GM18502 (cell line): ENCODE measurements at regions not wholly inside any gene's neighbourhood (a gene's known extent, or its start where the extent isn't known, plus 50 kb on each side); places are given as distances from the start of the nearest gene placed in this dataset.
"Not testable (repeated sequence)": the region's sequence is repeated elsewhere in the genome, so short reads cannot be mapped to it uniquely, and the experiment has no call there.

Source experiments
- ATAC-seq: cut with Tn5 transposase; IDR thresholded peaks from one replicate; pipeline ENCODE4 v1.9.1; 2021; ENCODE audit warnings: mild to moderate bottlenecking; ENCODE audit not compliant: unreplicated experiment, poor library complexity

GRCh38 chr14:71449316-71450055, 482.7 kb upstream of the RGS6 start:
- no peak for ATAC-seq

DNA sequence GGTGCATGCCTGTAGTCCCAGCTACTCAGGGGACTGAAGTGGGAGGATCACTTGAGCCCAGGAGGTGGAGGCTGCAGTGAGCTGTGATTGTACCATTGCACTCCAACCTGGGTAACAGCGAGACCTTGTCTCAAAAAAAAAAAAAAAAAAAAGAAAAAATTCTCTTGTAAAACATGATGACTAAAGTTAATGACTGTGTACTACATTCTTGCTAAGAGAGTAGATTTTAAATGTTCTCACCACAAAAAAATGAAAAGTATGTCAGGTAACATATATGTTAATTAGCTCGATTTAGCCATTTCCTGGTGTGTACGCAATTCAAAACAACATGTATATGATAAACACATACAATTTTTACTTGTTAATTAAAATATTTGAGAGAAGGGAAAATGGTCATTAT, 480.7 kb upstream of the RGS6 start:
- no peak for ATAC-seq

DNA sequence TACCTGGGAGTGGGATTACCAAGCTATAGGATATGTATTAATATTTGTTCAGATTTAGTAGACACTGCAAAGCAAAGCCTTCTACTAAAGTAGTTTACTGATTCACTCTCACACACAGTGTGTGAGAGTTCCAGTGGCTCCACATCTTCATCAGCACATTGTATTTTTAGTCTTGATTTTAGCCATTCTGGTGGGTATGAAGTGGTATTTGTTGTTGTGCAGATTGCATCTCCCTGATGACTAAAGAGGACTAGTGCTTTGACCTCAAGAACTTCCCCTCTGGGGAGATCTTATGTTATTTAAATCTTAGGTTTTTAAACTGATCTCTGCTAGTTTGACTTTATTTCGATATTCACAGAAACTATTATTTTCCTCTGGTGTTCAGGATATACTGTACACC, 479.7 kb upstream of the RGS6 start:
- ATAC-seq: no peak

DNA sequence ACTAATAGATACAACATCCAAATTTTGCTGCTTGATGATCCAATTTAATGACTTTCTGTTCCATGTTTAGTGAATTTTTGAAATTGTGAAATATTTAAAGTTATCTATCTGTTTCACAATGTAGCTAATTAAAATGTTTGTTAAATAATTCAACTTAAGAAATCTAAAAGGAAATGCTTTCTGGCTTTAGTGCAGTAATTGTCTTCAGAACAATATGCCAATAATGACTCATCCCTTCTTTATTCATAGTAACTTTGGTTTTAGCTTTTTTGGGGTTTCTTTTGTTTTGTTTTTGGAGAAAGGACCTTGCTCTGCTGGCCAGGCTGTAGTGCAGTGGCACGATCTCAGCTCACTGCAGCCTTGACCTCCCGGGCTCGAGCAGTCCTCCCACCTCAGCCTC, 479.2 kb upstream of the RGS6 start:
- ATAC-seq: no peak

DNA sequence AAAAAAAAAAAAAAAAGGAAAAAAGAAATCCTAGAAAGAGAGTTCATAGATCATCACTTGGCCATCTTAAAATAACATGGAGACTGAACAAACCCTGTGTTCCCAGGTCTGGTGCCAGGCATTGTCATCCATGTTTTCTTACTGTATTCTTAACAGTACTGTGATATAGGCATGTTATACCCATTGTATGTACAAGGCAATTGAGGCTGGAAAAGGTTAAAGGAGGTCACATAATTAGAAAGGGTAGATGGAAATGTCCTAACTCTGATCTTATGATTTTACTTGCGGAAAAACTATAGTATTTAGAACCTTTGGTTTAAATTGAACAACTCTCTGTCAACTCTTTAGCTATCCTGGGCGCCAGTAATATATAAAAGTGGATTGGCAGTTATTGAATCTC, 478.2 kb upstream of the RGS6 start:
- no peak for ATAC-seq

GRCh38 chr14:71454513-71455332, 477.5 kb upstream of the RGS6 start:
- ATAC-seq: no peak

DNA sequence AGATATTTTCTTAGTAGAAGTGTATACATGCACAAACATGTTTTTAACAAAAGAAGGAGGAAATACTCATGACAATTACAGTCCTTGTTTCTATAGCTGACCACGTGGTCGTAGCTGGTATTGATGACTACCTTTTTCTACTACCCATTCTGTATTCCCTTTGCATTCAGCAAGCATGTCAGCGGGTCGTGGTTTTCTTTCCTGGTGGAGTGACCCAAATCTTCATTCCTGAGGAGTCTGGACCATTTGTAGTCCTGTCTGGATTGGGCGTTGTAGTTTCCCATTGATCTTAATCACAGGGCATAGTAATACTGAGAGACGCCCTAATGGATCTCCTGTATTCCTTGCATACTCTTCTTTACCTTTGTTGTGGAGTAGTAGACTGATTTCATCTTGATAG, 472.1 kb upstream of the RGS6 start:
- no peak for ATAC-seq

GRCh38 chr14:71461617-71462016, 470.6 kb upstream of the RGS6 start:
- ATAC-seq: not testable (repeated sequence)

DNA sequence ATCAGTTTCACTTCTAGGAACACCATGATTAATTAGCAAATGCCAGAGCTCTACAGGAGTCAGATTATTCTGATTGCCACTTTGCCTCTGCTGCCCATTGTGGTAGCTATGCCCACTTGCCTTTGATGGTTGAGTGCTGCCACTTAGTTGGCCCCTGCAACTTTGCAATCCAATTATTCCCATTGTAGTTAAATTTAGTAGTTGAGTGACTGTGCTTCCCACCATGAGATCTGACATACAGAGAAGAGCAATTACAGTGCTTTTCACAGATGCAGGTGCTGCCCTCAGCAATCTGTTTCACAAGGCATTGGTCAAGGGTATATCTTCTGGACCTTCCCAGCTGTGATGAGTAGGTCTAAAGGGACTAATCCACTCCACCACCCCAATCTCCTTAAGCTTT, 468.4 kb upstream of the RGS6 start:
- no peak for ATAC-seq

GRCh38 chr14:71464840-71465239, 467.4 kb upstream of the RGS6 start:
- ATAC-seq: no peak

DNA sequence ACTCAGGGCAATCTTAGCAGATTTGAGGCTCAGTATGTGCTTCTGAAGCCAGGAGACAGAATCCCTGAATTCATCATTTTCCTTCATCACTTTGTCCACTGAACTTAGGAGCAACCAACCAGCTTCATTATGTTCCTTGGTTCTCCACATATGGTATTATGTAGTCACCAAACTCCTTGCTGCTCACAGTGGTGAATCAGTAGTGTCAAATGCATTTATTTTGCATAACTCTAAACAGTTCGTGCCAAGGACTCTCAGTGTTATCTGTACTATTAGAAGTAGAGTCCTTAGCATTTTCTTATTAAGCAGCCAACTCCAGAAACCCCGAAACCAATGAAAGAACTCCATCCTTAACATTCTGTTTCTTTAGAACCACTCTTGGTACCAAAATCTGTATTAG, 466.9 kb upstream of the RGS6 start:
- no peak for ATAC-seq

DNA sequence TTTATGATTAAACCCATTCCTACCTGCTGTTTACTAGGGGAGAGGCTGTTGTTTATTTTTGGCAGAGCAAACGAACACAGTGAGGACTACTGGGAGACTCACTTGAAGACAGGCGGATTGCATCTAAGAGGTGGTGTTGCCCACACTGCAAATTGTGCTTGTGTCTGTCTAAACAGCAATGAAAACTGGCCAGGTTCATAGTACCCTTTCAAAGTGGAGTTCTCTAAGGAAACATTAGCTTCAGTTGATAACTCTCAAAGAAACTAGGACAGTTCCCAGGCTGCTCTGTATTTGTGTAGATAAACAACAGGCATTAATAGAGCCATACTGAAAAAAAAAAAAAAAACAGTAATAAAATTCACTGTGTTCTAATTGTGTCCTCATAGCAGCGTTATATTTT, 466.0 kb upstream of the RGS6 start:
- no peak for ATAC-seq

GRCh38 chr14:71466946-71467345, 465.3 kb upstream of the RGS6 start:
- no peak for ATAC-seq

DNA sequence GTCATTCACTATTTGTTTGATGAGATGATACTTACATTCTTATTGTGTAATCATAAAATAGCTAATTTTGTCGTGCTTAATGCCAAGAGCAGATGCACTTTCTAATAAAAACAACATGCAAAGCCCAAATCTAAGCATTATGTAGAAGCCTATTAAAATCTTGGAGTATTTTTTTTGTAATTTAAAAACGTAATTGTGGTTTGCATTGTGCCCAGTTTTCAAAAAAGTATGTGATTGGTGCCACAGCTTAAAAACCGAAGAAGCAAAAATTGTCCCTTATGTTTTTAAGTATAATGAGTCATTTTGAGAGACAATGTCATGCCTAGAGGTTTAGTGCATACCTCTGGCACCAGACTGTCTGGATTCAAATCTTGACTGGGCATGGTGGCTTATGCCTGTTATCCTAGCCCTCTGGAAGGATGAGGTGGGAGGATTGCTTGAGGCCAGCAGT, 464.8 kb upstream of the RGS6 start:
- no peak for ATAC-seq

GRCh38 chr14:71468701-71469100, 463.5 kb upstream of the RGS6 start:
- no peak for ATAC-seq

DNA sequence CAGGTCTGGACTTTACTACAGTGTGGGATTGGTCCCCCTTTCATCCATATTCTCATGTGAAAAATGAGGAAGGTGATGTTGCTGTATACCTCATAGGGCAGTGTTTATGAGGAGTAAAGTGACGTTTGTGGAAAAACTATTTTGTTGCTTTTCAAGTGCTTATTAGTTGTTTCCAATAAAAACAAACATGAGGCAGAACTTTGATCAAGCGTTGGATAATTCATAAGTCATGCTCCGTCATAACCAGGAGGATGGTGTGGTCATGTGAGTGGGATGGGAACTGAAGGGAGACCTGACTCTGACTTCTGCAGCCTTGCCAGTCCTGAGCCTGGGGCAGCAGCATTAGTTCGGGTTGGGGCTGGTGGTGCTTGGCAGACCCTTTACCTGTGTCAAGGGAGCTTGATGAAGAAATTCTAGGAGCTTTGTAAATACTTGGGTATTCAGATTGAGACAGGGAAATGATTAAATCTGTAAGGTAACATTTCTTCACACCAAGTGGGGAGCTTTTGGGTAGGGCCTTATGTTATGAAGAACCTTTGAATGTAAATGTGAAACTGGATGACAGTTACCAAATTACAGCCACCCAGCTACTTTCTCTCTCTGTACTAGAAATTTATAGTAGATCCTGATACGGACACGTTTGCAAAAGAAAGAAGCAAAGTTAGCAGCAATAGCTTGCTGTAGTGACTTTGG, 462.4 kb upstream of the RGS6 start:
- ATAC-seq: no peak

GRCh38 chr14:71471634-71472355, 460.4 kb upstream of the RGS6 start:
- no peak for ATAC-seq

DNA sequence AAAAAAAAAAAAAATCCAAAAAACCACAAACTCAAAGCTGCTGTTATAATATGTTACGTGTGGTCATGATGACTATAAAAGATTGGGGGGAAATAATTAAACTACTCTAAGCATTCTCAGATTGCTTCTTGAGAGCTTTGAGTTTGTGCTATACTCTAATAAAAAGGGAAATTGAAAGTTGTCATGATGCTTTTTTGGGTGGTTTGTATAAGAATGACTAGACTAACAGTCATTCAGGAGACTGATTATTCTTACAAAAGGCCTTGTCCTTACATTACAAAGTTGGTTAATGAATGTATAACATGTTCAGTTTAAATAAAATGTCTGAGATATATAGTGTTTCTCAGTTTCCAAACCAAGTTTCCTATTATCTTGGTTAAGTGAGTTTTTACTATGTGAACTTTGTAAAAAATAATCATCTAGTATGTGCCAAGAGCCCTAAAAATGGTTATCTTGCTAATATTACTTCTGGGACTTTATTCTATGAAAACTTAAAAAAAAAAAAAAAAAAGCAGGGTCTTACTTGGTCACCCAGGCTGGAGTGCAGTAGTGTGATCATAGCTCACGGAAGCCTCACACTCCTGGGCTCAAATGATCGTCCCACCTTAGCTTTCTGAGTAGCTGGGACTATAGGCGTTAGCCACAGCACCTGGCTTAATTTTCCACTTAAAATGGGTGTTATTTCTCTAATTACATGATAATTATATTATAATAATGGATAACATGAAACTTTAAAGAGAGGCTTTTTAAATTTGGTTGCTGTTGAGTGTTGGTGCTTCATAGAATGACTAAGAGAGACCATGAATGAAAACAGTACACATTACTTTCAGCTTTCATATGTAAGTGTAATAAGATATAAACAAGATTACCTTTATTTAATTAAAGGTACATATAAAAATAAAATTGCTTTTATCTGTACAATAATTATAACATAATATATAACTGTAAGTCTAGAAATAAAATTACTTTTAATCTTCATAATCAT, 459.6 kb upstream of the RGS6 start:
- ATAC-seq: peak; percentile 61

DNA sequence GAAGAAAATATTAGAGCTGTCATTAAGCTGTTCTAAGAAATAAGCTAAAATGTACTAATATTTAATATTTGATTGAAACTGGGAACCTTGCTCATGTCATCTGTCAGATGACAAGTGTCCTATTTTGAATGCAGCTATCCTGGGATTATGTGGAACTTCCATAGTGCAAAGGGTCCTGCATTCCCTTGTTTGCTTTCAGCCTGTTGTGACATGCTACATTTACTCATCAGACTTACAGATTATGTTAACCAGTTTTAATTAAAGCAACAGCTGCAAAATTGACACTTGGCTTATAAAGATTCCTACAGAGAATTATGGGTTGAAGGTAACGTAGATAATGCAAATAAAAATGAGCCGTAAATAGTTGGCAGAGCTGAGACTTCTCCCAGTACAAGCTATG, 458.4 kb upstream of the RGS6 start:
- no peak for ATAC-seq
